ENCODE measurements at regions not wholly inside any gene's neighbourhood (a gene's known extent, or its start where the extent isn't known, plus 50 kb on each side); places are given as distances from the start of the nearest gene placed in this dataset.
"Not testable (repeated sequence)": the region's sequence is repeated elsewhere in the genome, so short reads cannot be mapped to it uniquely, and the experiment has no call there.

DNA sequence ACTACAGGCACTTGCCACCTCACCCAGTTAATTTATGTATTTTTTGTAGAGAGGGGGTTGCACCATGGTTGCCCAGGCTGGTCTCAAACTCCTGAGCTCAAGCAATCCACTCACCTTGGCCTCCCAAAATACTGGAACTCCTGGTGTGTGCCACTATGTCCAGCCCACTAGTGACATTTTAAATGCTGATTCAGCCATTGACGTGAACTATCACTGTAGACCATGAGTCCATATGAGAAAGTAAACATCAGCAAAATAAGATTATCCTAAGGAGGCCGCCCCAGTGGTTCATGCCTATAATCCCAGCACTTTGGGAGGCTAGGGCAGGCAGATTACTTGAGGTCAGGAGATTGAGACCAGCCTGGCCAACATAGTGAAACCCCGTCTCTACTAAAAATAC is 488.1 kb upstream of the EDIL3 start:
- Mint-ChIP-seq H3K4me3 (no peak overlapping the region), H3K4me1 (ENCODE audit: low read depth) (no peaks in the 10 kb centered on the region), H3K27ac (no peak overlapping the region), H3K27me3 (no peaks in the 10 kb centered on the region), H3K36me3 (ENCODE audit: low read depth) (no peaks in the 10 kb centered on the region), H3K9me3 (no peaks in the 10 kb centered on the region)
- peaks cover 0 to 4% of the 10 kb centered on the region in 2 experiments for H3K9me3 ChIP-seq (ENCODE audit: control insufficient read depth in 1 of 2, insufficient read depth in 1 of 2, low read length in 2 of 2)
- intact Hi-C loops (cut with DNase I, micrococcal nuclease) = no loop called here
- no peaks in the 10 kb centered on the region for H3K36me3 ChIP-seq (ENCODE audit: insufficient read depth, low read length)
- CTCF ChIA-PET = no interaction called here
- H3K27ac ChIP-seq (ENCODE audit: low read depth in 1 of 2, low read length in 2 of 2) = no peak overlapping the region
- TF ChIP-seq, protein P1, sequence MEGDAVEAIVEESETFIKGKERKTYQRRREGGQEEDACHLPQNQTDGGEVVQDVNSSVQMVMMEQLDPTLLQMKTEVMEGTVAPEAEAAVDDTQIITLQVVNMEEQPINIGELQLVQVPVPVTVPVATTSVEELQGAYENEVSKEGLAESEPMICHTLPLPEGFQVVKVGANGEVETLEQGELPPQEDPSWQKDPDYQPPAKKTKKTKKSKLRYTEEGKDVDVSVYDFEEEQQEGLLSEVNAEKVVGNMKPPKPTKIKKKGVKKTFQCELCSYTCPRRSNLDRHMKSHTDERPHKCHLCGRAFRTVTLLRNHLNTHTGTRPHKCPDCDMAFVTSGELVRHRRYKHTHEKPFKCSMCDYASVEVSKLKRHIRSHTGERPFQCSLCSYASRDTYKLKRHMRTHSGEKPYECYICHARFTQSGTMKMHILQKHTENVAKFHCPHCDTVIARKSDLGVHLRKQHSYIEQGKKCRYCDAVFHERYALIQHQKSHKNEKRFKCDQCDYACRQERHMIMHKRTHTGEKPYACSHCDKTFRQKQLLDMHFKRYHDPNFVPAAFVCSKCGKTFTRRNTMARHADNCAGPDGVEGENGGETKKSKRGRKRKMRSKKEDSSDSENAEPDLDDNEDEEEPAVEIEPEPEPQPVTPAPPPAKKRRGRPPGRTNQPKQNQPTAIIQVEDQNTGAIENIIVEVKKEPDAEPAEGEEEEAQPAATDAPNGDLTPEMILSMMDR (IDR thresholded peaks at IDR 0.05) = no peak
- DNase-seq (no peak), ATAC-seq (ENCODE audit: poor library complexity) (no peak)
- no peaks in the 10 kb centered on the region for H3K4me1 ChIP-seq (ENCODE audit: insufficient read depth, low read length)
- H3K4me3 ChIP-seq (ENCODE audit: low read length) = no peak overlapping the region
- POLR2A ChIA-PET = no interaction called here
- H3K27me3 ChIP-seq (ENCODE audit: control insufficient read depth in 1 of 2, insufficient read depth in 2 of 2, low read length in 2 of 2) = no peaks in the 10 kb centered on the region

DNA sequence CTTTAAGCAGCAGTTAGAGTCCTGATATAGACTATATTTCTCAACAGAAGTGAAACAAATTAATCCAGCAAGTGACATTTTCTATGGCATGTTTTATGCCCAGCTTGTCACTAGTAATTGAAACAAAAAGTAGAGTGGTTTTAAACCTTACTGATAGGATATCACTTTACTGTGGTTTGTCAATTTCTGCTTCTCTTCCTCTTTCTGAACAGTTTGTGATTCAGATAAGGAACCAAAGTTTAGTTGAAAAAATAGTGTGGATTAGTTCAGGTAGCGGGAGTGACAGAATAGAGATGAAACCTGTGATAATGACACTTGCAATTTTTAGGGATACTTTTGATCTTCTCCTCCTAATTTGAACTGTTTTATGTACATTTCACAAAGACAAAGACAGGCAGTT is 485.7 kb upstream of the EDIL3 start:
- Mint-ChIP-seq H3K4me3 (no peak overlapping the region), H3K27me3 (no peaks in the 10 kb centered on the region), H3K4me1 (ENCODE audit: low read depth) (no peaks in the 10 kb centered on the region), H3K36me3 (ENCODE audit: low read depth) (no peaks in the 10 kb centered on the region), H3K9me3 (peaks cover 3% of the 10 kb centered on the region), H3K27ac (no peak overlapping the region)
- H3K9me3 ChIP-seq (ENCODE audit: control insufficient read depth in 1 of 2, insufficient read depth in 1 of 2, low read length in 2 of 2) = peaks cover 0 to 4% of the 10 kb centered on the region in 2 experiments
- H3K27ac ChIP-seq (ENCODE audit: low read depth in 1 of 2, low read length in 2 of 2) = no peak overlapping the region
- TF ChIP-seq, protein P1 (IDR thresholded peaks at IDR 0.05) = no peak
- ATAC-seq (ENCODE audit: poor library complexity) (no peak), DNase-seq (no peak)
- intact Hi-C loops (cut with DNase I, micrococcal nuclease) = no loop called here
- H3K27me3 ChIP-seq (ENCODE audit: control insufficient read depth in 1 of 2, insufficient read depth in 2 of 2, low read length in 2 of 2) = no peaks in the 10 kb centered on the region
- no peak overlapping the region for H3K4me3 ChIP-seq (ENCODE audit: low read length)
- H3K4me1 ChIP-seq (ENCODE audit: insufficient read depth, low read length) = no peaks in the 10 kb centered on the region
- H3K36me3 ChIP-seq (ENCODE audit: insufficient read depth, low read length) = no peaks in the 10 kb centered on the region
- ChIA-PET POLR2A (no interaction called here), CTCF (no interaction called here)

DNA sequence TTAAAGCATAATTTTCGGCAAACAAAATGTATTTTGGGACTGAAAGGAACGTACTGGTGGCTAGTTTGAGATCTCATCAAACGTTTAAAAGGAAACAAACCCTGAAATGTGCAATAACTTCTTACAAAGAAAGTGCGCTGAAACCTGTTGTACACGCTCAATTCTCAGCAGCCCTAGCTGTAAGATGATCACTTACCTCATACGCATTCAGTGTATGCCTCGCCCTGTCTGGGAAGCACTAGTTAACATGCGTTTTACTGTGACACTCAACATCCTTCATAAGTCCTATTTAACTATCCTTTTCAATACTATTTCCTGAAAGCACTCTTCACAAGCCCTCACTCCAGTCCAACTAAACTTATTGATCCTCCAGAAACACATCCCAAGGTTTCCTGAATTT is 485.0 kb upstream of the EDIL3 start:
- intact Hi-C loops (cut with DNase I, micrococcal nuclease) = no loop called here

DNA sequence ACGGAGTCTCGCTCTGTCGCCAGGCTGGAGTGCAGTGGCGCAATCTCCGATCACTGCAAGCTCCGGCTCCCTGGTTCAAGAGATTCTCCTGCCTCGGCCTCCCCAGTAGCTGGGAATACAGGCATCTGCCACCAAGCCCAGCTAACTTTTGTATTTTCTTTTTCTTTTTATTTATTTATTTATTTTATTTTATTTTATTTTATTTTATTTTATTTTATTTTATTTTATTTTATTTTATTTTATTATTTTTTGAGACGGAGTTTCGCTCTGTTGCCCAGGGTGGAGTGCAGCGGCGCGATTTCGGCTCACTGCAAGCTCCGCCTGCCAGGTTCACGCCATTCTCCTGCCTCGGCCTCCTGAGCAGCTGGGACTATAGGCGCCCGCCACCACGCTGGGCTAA is 479.3 kb upstream of the EDIL3 start:
- H3K9me3 Mint-ChIP-seq; H3K36me3 Mint-ChIP-seq (ENCODE audit: low read depth); H3K27me3 ChIP-seq (ENCODE audit: control insufficient read depth in 1 of 2, insufficient read depth in 2 of 2, low read length in 2 of 2); CTCF ChIA-PET; DNase-seq; ATAC-seq (ENCODE audit: poor library complexity); H3K27ac ChIP-seq (ENCODE audit: low read depth in 1 of 2, low read length in 2 of 2); H3K4me1 ChIP-seq (ENCODE audit: insufficient read depth, low read length); H3K4me3 ChIP-seq (ENCODE audit: low read length); intact Hi-C loops (cut with DNase I, micrococcal nuclease); H3K4me1 Mint-ChIP-seq (ENCODE audit: low read depth); H3K36me3 ChIP-seq (ENCODE audit: insufficient read depth, low read length); POLR2A ChIA-PET; H3K4me3 Mint-ChIP-seq; H3K27me3 Mint-ChIP-seq; H3K27ac Mint-ChIP-seq: not testable (repeated sequence)
- peaks cover 0 to 13% of the 10 kb centered on the region in 2 experiments for H3K9me3 ChIP-seq (ENCODE audit: control insufficient read depth in 1 of 2, insufficient read depth in 1 of 2, low read length in 2 of 2)

More for the DNA sequence above, 485.0 kb upstream of the EDIL3 start:
- no peak for DNase-seq
- Histone ChIP-seq H3K4me1 (ENCODE audit: insufficient read depth, low read length) (no peaks in the 10 kb centered on the region), H3K27ac (ENCODE audit: low read depth in 1 of 2, low read length in 2 of 2) (no peak overlapping the region), H3K36me3 (ENCODE audit: insufficient read depth, low read length) (no peaks in the 10 kb centered on the region), H3K27me3 (ENCODE audit: control insufficient read depth in 1 of 2, insufficient read depth in 2 of 2, low read length in 2 of 2) (no peaks in the 10 kb centered on the region), H3K4me3 (ENCODE audit: low read length) (no peak overlapping the region), H3K9me3 (ENCODE audit: control insufficient read depth in 1 of 2, insufficient read depth in 1 of 2, low read length in 2 of 2) (peaks cover 0 to 4% of the 10 kb centered on the region in 2 experiments)
- Mint-ChIP-seq H3K27ac (no peak overlapping the region), H3K4me1 (ENCODE audit: low read depth) (no peaks in the 10 kb centered on the region), H3K9me3 (peaks cover 4% of the 10 kb centered on the region), H3K36me3 (ENCODE audit: low read depth) (no peaks in the 10 kb centered on the region), H3K4me3 (no peak overlapping the region), H3K27me3 (no peaks in the 10 kb centered on the region)
- ChIA-PET CTCF (no interaction called here), POLR2A (no interaction called here)
- TF ChIP-seq, protein P1 (IDR thresholded peaks at IDR 0.05) = no peak
- ATAC-seq (ENCODE audit: poor library complexity) = no peak
